Epithelial cell of prostate (primary cell): ENCODE measurements at regions not wholly inside any gene's neighbourhood (a gene's known extent, or its start where the extent isn't known, plus 50 kb on each side); places are given as distances from the start of the nearest gene placed in this dataset.
"Not testable (repeated sequence)": the region's sequence is repeated elsewhere in the genome, so short reads cannot be mapped to it uniquely, and the experiment has no call there.

ENCODE experiments used
- DNase-seq: peaks from one replicate; pipeline ENCODE4 v3.0.0-alpha.2; 2011; ENCODE audit warnings: low read depth, low spot score
- H3K27ac ChIP-seq: fragments of 450-650 bp; 2 replicates; pipeline ENCODE4 v1.5.1; 2017; ENCODE audit warnings: mild to moderate bottlenecking

DNA sequence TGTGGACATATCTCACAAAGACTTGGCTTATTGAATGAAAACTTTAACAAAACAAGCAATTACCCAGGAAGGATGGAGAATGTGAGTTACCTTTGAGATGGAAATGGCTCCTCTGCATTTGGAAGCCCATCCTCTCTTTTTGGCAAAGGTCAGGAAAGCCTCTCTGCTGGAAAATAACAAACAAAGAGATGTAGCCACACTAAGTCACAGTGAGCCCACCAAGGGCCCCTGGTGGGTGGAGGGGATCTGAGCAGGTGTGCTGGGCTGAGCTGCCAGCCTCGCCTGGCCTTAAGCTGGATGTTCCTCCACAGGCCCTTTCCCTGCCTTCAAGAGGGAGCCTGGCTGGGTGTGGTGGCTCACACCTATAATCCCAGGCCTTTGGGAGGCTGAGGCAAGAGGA, 269.2 kb downstream of the HNRNPD start:
- no peak overlapping the region for H3K27ac ChIP-seq
- DNase-seq, result no peak

DNA sequence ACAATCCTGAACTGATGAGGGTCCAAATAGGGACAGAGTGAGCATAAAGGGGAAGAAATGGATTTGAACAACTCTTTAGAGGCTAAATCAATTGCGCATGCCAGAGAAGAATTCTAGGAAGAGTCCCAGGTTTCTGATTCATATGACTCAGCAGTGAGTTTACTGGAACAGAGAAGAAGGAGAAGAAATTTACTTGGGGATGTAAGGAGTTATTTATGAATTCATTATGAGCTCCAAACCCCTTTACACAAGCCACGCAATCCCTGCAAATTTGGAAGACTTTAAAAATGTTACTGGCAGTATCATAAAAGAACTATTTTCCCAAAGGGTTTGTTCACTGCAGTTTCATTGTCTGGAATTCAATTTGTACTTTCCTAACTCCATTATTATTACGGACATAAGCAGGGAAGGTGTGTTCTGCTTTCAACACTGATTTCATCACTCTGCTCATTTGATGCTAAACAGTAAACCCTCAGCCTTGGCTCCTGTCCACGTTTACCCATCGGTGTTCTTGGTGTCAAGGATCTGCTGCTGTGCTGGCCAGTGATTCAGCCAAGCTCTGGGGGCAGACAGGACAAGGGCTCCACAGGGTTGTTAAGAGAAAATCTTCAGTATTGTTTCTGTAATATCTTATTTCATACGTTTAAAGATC, 273.7 kb downstream of the HNRNPD start:
- no peak for DNase-seq

DNA sequence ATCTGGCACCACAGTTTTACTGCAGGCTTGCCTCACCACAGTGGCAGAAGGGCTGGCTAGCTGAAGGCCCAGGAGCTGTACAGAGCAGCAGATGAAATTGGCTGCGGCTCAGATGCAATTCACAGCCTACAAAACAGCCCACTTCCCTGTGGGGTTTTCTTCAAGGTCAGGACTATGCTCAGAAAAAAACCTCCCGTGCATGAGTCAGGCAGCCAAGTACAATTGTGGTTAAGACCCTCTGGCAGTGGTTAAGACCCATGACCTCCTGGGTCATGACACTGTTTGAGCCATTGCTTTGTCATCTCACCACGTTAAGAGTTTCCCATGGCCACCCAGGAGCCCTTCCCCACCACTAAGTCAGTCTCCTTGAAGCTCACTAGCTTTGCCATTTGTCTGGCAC, 276.3 kb downstream of the HNRNPD start:
- no peak for DNase-seq
- H3K27ac ChIP-seq, result no peak overlapping the region

More for the DNA sequence above, 273.7 kb downstream of the HNRNPD start:
- H3K27ac ChIP-seq, result no peak overlapping the region

DNA sequence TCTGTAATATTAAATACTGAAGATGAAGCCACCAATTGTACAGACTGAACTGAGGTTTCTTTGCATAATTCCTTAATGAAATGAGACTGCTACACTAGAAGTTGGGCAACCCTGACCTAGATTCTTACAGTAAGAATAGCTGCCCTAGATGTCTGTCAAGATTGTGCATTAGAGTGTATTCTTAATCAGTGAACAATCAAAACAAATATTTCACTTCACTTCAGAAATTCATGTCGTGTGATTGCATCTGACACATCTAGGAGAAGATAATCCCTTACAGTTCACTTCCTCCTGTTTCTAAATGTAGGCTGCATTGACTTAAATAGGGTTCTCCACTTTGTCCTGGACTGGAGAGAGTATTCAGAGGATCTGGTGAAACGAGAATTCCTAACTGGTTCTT, 283.1 kb downstream of the HNRNPD start:
- DNase-seq, result no peak
- no peak overlapping the region for H3K27ac ChIP-seq

DNA sequence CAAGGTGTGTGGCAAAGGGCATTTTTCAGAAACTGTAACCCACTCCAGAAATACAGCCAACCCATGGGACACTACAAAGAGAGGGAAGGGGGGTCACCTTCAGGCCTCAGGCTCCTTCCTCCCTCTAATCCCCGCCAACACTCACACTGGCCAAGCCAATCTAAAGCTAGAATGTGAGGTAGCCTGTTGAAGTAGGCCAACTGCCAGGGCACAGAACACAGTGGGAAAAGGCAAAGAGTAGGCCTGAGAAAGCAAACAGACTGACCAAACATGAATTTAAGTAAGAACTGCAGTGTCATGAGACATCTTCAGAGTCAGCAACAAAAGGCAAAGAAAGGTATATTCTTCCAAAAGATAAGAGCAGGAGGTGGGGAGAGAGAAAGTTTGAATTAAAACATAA, 289.0 kb downstream of the HNRNPD start:
- no peak for DNase-seq
- no peak overlapping the region for H3K27ac ChIP-seq

DNA sequence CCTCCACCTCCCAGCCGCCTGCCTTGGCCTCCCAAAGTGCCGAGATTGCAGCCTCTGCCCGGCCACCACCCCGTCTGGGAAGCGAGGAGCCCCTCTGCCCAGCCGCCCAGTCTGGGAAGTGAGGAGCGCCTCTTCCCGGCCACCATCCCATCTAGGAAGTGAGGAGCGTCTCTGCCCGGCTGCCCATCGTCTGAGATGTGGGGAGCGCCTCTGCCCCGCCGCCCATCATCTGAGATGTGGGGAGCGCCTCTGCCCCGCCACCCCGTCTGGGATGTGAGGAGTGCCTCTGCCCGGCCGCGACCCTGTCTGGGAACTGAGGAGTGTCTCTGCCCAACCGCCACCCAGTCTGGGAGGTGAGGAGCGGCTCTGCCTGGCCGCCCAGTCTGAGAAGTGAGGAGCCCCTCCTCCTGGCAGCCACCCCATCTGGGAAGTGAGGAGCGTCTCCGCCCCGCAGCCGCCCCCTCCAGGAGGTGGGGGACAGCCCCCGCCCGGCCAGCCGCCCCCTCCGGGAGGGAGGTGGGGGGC, 296.3 kb downstream of the HNRNPD start:
- not testable (repeated sequence) for DNase-seq, H3K27ac ChIP-seq

DNA sequence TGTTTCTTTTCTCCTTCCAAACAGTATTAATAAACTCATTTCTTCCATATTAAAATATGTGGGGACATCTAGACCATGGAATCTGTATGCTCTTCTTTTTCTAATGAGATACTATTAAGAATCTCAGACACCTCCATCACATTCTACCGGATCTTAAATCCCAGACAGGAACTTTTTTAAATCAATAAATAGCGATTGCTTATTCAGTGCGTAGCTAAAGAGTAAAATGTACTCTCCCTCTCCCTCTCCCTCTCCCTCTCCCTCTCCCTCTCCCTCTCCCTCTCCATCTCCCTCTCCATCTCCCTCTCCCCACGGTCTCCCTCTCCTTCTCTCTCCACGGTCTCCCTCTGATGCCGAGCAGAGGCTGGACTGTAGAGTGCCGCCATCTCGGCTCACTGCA, 297.0 kb downstream of the HNRNPD start:
- DNase-seq, result no peak

DNA sequence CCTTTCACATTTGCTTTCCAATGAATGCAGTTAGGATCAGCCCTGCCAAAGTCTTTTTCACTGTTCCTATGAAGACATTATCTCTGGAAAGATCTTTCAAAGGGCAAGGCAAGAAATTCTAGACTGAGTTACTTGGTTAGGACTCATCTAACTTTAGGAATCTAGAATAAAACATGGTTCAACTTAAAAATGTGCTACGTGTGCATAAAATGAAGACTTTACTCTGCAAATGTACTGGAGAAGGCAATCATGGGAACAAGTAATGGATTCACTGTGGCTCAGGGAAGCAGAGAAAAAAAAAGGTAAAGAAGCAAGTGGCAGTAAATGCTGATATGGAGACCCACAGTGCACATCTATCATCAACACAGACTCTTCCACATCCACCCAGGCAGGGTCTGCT, 297.4 kb downstream of the HNRNPD start:
- DNase-seq, result no peak
- no peak overlapping the region for H3K27ac ChIP-seq

More for the DNA sequence above, 297.0 kb downstream of the HNRNPD start:
- H3K27ac ChIP-seq, result no peak overlapping the region

DNA sequence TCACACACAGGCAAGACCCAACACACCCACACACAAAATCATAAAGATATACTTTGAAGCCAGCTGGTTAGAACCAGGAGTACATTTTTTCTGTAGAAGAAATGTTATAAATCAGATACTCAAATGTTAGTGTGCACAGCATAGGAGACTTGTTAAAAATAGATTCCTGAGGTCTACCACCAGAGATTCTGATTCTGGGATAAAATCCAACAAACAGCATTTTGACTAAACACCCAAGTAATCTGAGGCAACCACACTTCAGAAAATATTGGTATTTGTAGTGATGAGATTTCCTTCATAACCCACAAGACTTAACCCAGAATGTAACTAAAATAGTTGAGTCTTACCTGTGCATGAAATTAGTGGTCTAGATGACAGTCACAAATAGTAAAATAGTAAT, 301.8 kb downstream of the HNRNPD start:
- DNase-seq, result no peak
- H3K27ac ChIP-seq, result no peak overlapping the region

DNA sequence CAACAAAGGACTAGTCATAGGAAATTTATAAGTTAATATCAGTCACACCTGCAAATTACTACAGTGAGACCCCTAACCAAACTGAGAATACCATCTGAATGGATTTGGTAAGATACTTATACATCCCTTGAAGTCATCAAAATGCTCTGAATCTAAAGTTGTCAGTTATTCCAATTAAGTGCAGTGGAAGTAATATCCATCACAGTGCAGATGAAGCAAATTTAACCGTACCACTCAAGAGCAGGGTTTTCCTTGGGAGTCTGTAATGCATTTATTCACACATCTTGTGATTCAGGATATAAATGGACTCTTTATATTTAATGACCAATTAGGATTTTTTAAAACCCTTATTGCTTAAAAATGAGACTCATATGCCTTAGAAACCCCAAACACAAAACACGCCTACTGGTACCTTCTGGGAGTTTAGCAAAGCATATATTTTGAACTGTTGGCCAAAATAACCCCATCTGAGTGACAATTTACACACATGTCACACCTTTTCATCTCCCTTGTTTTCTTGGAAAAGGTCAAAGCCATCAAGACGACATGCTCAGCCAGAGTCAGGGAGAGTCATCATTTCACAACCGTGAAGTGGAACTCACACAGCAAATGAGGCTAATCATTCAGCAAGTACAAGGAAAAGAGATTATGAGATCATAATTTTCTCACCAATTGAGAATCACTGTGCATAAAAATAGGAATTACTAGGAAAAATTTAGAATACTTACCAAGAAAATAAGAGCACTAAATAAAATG, 303.7 kb downstream of the HNRNPD start:
- no peak overlapping the region for H3K27ac ChIP-seq
- DNase-seq, result no peak

DNA sequence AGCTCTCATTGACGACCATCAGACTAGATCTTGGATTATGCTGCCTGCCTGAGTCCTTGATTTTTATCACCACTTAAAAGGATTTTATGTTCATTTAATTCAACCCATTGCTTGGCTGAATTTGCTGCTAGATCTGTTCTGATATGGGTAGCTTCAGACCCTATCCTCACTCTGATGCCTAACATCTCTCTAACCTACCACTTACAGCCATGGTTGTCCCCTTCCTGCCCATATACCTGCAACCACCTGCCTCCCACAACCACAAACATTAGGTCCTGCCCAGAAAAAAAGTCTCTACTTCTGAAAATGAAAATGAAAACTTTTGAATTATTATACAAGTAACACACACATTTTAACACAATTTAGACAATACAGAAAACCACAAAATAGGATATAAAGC, 310.8 kb downstream of the HNRNPD start:
- H3K27ac ChIP-seq, result no peak overlapping the region
- DNase-seq, result no peak

DNA sequence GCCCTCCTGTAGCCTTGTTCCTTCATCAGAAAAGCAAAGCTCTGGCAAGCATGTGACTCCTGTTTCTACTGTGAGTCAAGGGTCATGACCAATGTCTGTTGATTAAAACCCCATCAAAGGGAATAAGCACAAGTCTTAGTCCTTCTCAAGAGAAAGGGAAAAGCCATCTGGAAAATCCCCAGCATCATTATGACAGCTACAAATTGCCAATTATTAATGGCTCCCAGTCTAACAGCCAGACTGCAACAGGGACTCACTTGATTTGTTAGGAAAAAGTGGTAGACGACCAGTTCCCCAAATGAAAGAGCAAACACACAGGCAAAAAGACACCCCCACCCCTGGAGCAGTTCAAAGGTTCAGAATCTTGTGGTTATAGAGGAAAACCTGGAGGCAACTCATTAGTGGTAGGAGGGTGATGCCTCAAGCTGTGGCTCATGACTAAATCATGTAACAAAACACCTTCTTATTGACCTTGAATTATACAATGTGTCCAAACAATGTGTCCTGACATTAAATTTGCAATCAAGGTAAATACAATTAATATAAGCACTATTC, 315.7 kb downstream of the HNRNPD start:
- DNase-seq, result no peak
- H3K27ac ChIP-seq, result no peak overlapping the region

DNA sequence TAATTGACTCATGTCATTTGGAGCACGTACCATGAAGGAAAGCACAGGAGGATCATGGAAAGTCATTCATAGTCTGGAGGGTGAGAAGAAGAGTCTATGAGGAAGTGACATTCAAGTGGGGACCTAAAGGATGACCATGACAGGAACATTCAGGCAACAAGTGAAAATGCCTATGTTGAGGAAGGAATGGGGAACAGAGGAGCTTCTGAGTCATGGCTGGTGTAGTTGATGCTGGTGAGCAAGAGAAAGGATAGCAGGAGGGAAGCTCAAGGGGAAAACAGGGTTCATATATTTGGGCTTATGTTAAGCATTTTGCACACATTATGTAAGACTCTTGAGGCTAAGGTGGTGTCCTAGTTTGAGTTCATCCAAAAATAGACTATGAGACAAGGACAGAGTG, 318.6 kb downstream of the HNRNPD start:
- no peak overlapping the region for H3K27ac ChIP-seq
- no peak for DNase-seq

DNA sequence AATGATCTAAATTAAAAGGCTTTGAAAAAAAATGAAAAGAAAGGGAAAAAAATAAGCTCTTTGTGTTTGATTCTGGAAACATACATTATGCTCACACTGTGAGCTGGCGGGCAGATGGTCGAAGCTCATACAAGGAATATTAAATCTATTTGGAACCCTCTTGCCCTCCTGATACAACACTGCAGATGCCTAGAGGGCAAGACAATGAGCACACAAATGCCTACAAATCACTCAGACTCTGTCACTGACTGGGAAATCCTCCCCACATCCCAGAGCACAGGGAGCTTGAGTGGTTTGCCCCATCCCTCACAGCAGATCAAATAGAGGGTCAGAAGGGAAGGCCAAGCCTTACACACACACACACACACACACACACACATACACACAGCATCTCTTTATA, 320.4 kb downstream of the HNRNPD start:
- no peak for DNase-seq

DNA sequence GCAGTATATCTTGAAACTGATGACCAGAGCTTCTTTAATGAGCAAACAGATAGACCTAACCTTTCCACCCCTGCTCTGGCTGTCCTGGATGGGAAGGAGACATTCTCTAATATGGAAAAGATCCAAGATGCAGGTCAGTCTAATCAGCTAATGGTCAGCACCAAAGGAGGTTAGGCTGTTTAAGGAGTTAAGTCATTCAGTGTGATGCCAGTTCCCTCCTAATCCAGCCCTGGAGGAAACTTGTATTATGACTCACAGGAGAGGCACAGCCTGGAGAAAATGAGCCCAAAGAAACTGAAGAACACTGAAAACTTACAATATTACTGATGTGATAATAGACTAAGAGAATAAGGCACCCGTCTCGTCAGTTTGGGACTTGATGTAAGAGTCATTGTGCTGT, 323.0 kb downstream of the HNRNPD start:
- no peak for DNase-seq
- no peak overlapping the region for H3K27ac ChIP-seq

More for the DNA sequence above, 320.4 kb downstream of the HNRNPD start:
- no peak overlapping the region for H3K27ac ChIP-seq

DNA sequence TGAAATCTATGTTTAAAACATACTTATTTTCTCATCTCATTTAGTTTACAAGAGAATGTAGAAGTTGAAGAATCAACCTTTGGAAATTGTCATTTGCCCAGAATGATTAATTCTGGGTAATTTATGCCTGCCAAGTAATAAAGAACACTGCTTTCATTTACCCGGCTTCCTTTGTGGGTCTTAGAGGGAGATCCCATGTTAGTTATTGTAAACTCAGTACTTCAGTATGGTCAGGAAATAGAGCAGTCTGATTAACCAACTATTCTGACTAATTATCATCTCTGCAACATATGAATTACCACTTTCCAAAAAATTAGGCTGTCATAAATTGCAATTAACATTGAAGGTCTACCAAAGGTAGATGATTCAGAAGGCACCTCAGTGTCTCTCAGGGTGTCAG, 324.5 kb downstream of the HNRNPD start:
- no peak overlapping the region for H3K27ac ChIP-seq
- DNase-seq, result no peak

DNA sequence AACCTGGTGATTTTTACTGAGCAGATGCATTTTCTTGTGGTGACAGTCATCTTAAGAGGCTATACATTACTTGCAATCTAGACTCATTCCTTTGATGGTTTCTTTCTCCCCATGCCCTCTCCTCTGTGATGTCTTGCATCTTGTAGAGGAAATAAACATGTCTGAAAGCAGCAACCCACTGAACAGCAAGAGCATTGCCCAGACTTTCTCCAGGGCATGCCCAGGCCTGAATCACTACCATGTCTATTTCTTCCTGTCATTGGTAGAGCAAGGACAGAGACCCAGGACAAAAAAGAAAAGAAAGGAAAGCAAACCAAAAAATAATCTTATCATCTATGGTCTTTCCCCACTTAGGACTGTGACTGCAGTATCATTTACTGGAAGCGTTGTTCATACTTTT, 326.1 kb downstream of the HNRNPD start:
- no peak for DNase-seq
- H3K27ac ChIP-seq, result no peak overlapping the region

DNA sequence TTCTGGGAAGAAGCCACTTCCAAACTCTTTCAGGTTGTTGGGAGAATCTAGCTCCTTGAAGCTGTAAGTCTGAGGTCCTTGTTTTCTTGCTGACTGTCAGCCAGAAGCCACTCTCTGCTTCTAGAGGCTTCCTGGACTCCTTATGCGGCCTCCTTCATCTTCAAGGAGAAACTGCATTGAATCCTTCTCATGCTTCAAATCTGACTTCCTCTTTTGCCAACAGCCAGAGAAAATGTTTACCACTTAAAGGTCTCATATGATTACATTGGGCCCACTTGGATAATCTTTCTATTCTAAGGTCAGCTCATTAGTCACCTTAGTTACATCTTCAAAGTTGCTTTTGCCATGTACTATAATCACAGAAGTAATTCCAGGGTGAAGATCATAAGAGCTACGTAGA, 327.0 kb downstream of the HNRNPD start:
- no peak overlapping the region for H3K27ac ChIP-seq
- no peak for DNase-seq

DNA sequence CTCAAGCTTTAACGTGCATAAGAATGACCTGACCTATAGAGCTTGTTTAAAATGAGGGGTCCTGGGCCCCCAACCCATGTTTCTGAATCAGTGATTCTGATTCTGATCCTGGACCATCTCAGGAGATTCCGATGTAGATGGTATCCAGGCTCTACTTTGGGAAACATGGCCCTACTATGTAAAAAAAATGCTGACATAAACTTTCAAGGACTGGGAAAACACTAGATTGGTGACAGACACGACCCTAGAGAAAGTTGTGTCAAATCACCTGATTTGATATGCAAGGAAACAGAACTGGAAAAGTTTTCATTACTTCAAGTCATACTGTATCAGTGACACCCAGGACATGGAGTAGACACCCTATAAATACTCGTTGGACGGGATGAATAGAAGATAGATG, 328.5 kb downstream of the HNRNPD start:
- H3K27ac ChIP-seq, result no peak overlapping the region
- DNase-seq, result no peak

DNA sequence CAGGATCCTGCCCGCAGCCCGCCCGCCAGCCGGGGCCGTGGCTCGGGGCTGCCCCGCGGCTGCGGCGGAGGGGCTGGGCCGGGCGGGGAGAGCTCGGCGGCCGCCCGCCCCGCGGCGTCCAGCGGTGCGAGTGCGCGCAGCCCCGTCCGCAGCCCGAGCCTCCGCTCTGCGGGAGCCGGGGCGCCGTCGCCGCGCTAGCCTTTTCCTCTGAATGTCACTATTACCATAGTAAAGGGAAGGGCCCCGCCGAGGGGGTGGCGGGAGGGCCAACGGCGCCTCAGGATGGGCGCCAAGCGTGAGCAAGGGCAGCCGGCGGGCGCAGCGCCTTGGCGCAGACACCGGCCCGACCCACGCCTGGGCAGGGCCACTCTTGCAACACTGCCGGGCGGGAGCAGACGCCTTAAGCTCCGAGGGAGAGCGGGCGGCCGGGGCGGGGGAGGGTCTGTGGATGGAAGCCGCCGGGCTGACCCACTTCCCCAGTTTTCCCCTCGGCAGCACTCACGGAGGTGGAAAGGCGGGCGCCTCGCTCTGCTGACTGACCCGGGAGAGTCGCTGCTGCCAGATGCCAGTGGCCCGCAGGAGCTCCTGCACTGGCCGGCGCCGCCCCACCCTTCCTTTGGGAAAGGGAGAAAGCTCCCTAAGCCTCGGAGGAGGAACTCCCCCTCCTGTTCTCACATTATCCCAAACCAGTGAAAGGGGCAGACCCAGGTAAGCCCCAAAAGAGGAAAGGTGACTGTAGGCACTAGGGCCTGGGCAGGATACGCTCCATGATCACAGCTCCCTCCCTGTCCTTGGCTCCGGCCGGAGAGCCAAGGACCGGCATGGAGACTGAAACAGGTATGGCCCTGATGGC, 329.4 kb downstream of the HNRNPD start:
- no peak for DNase-seq
- H3K27ac ChIP-seq, result no peak overlapping the region

DNA sequence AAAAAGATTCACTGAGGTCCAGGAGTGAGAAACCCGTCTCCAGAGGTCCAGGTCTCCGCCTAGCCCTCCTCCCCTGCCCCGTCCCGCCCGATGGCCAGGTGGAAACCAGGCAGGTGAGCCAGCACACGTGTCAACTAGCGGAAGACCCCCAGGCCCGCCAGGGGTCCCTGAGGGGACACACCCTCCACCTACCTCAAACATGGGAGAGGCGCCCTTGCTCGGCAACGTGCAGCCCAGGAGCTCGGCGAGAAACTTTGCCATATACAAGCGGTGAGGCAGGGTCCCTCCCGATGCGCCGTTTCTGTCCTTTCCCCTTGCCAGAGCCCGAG, 330.0 kb downstream of the HNRNPD start:
- H3K27ac ChIP-seq, result no peak overlapping the region

More for the DNA sequence above, 330.0 kb downstream of the HNRNPD start:
- DNase-seq, result no peak
